Mucosa of rectum (tissue), 2 donors: ENCODE measurements at regions not wholly inside any gene's neighbourhood (a gene's known extent, or its start where the extent isn't known, plus 50 kb on each side); places are given as distances from the start of the nearest gene placed in this dataset.

Experiments
- H3K27ac ChIP-seq, 2 donors: one replicate each; pipeline ENCODE4 v1.7.0; 2013; ENCODE audit warnings: inconsistent platforms in 2 of 2, low read depth in 2 of 2, low read length in 2 of 2
- H3K27me3 ChIP-seq, 2 donors: one replicate each; pipeline ENCODE4 v1.7.0; 2013; ENCODE audit warnings: low read length in 2 of 2; ENCODE audit not compliant: control insufficient read depth in 2 of 2, insufficient read depth in 2 of 2
- H3K36me3 ChIP-seq, 2 donors: one replicate each; pipeline ENCODE4 v1.7.0; 2013; ENCODE audit warnings: low read length in 2 of 2; ENCODE audit not compliant: control insufficient read depth in 2 of 2, insufficient read depth in 2 of 2
- H3K4me1 ChIP-seq, 2 donors: one replicate each; pipeline ENCODE4 v1.7.0; 2013; ENCODE audit warnings: low read length in 2 of 2, mild to moderate bottlenecking in 1 of 2; ENCODE audit not compliant: control insufficient read depth in 2 of 2, insufficient read depth in 2 of 2
- H3K4me3 ChIP-seq, 2 donors: one replicate each; pipeline ENCODE4 v1.7.0; 2013; ENCODE audit warnings: low read length in 2 of 2
- H3K9ac ChIP-seq, 2 donors: one replicate each; pipeline ENCODE4 v1.7.0; 2013; ENCODE audit warnings: low read length in 2 of 2, low read depth in 1 of 2, mild to moderate bottlenecking in 1 of 2
- H3K9me3 ChIP-seq, 2 donors: one replicate each; pipeline ENCODE4 v1.7.0; 2013; ENCODE audit warnings: low read length in 2 of 2; ENCODE audit not compliant: control insufficient read depth in 2 of 2
- donor health status: healthy.
- donor health status: Normal muscosa, but diverticular disease.

- Histone ChIP-seq H3K27ac (no peak overlapping the region), H3K27me3 (no peaks in the 10 kb centered on the region), H3K9ac (no peak overlapping the region), H3K9me3 (no peaks in the 10 kb centered on the region), H3K4me1 (no peaks in the 10 kb centered on the region), H3K36me3 (no peaks in the 10 kb centered on the region), H3K4me3 (no peak overlapping the region)
Observed at GRCh38 chr3:67781871-67782270, 127.5 kb upstream of the SUCLG2 start.

DNA sequence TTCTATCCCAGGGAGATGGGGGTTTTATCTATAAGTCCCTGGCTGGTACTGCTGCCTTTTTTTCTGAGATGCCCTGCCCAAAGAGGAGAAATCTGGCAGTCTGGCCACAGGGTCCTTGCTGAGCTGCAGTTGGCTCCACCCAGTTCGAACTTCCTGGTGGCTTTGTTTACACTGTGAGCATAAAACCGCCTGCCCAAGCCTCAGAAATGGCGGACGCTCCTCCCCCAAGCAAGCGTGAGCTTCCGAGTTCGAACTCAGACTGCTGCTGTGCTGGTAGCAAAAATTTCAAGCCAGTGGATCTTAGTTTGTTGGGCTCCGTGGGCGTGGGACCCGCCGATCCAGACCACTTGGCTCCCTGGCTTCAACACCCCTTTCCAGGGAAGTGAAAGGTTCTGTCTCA is 126.8 kb upstream of the SUCLG2 start:
- no peak overlapping the region for H3K4me3 ChIP-seq
- H3K9ac ChIP-seq: no peak overlapping the region
- H3K27ac ChIP-seq: no peak overlapping the region
- no peaks in the 10 kb centered on the region for H3K4me1 ChIP-seq
- H3K9me3 ChIP-seq: no peaks in the 10 kb centered on the region
- no peaks in the 10 kb centered on the region for H3K27me3 ChIP-seq
- H3K36me3 ChIP-seq: no peaks in the 10 kb centered on the region

- no peaks in the 10 kb centered on the region for H3K4me1 ChIP-seq
- no peak overlapping the region for H3K4me3 ChIP-seq
- H3K27me3 ChIP-seq: no peaks in the 10 kb centered on the region
- H3K9ac ChIP-seq: no peak overlapping the region
- H3K9me3 ChIP-seq: no peaks in the 10 kb centered on the region
- no peaks in the 10 kb centered on the region for H3K36me3 ChIP-seq
- H3K27ac ChIP-seq: no peak overlapping the region
Observed at GRCh38 chr3:67774676-67775075, 120.3 kb upstream of the SUCLG2 start.

- Histone ChIP-seq H3K27me3 (no peaks in the 10 kb centered on the region), H3K36me3 (no peaks in the 10 kb centered on the region), H3K4me1 (no peaks in the 10 kb centered on the region), H3K27ac (no peak overlapping the region), H3K9me3 (no peaks in the 10 kb centered on the region), H3K9ac (no peak overlapping the region), H3K4me3 (no peak overlapping the region)
Observed at GRCh38 chr3:67765575-67765974, 111.2 kb upstream of the SUCLG2 start.

- no peak overlapping the region for H3K27ac ChIP-seq
- no peaks in the 10 kb centered on the region for H3K4me1 ChIP-seq
- H3K36me3 ChIP-seq: no peaks in the 10 kb centered on the region
- no peaks in the 10 kb centered on the region for H3K9me3 ChIP-seq
- no peaks in the 10 kb centered on the region for H3K27me3 ChIP-seq
- no peak overlapping the region for H3K4me3 ChIP-seq
- no peak overlapping the region for H3K9ac ChIP-seq
Observed at GRCh38 chr3:67745296-67745695, 90.9 kb upstream of the SUCLG2 start.

GRCh38 chr3:67744699-67745098 is 90.3 kb upstream of the SUCLG2 start:
- Histone ChIP-seq H3K4me1 (no peaks in the 10 kb centered on the region), H3K9me3 (no peaks in the 10 kb centered on the region), H3K36me3 (no peaks in the 10 kb centered on the region), H3K4me3 (no peak overlapping the region), H3K9ac (no peak overlapping the region), H3K27me3 (no peaks in the 10 kb centered on the region), H3K27ac (no peak overlapping the region)

GRCh38 chr3:67739851-67740250 is 85.4 kb upstream of the SUCLG2 start:
- Histone ChIP-seq H3K9me3 (no peaks in the 10 kb centered on the region), H3K36me3 (no peaks in the 10 kb centered on the region), H3K4me3 (no peak overlapping the region), H3K27me3 (no peaks in the 10 kb centered on the region), H3K27ac (no peak overlapping the region), H3K4me1 (no peaks in the 10 kb centered on the region), H3K9ac (no peak overlapping the region)

DNA sequence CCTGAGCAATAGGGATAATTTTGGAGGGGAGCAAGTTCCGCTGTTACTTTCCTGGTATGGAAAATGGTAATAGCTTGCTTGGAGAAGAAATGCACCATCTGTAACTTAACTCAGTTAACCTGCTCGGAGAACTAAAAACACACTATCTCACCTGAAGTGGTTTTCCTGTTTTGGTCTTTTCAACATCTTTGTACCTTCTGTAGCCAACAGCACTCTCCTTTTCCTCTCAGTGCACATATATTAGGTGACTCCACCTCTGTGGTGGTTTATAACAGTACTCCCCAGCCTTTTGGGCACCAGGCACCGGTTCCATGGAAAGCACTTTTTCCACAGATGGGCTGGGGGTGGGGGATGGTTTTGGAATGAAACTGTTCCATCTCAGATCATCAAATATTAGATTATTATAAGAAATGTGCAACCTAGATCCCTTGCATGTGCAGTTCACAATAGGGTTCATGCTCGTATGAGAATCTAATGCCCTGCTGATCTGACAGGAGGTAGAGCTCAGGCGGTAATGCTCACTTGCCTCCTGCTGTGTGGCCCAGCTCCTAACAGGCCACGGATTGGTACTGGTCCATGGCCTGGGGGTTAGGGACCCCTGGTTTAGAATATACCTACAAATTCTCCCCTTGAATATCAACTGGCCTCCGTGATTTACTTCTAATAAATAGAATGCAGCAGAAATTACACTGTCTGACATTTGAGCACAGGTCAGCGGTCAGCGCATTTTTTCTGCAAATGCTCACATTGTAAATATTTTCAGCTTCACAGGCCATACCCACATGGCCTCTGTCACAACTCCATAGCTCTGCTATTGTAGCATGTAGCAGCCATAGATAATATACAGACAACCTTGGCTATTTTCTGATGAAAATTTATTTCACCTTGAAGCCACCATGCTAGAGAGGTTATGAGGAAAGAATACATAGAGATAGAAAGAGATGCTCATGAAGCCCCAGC is 83.8 kb upstream of the SUCLG2 start:
- no peak overlapping the region for H3K27ac ChIP-seq
- no peaks in the 10 kb centered on the region for H3K27me3 ChIP-seq

DNA sequence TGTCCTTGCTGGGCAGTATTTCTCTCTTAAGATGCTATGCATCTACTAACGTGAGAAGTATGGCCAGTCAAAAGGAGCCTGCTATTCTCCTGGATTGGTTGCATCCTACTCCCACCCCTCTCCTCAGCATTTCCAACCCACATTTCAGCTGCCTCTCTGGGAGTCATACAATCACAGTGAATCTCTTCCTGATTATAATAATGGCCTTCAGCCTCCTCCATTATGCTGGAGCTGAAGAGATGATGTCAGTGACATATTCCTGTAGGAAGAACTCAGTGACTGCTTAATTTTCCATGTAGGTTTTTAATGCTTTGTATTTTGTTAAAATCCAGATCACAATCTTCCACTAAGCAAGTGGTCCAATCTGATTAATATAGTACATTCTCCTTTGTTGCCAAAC is 82.7 kb upstream of the SUCLG2 start:
- peaks cover 0 to 8% of the 10 kb centered on the region in 2 donors for H3K4me1 ChIP-seq
- no peak overlapping the region for H3K9ac ChIP-seq
- H3K27me3 ChIP-seq: no peaks in the 10 kb centered on the region
- no peak overlapping the region for H3K27ac ChIP-seq
- H3K4me3 ChIP-seq: no peak overlapping the region
- H3K36me3 ChIP-seq: no peaks in the 10 kb centered on the region
- H3K9me3 ChIP-seq: no peaks in the 10 kb centered on the region

More for the DNA sequence above, 83.8 kb upstream of the SUCLG2 start:
- Histone ChIP-seq H3K4me1 (peaks cover 0 to 5% of the 10 kb centered on the region in 2 donors), H3K9ac (no peak overlapping the region), H3K9me3 (no peaks in the 10 kb centered on the region), H3K36me3 (no peaks in the 10 kb centered on the region), H3K4me3 (no peak overlapping the region)

DNA sequence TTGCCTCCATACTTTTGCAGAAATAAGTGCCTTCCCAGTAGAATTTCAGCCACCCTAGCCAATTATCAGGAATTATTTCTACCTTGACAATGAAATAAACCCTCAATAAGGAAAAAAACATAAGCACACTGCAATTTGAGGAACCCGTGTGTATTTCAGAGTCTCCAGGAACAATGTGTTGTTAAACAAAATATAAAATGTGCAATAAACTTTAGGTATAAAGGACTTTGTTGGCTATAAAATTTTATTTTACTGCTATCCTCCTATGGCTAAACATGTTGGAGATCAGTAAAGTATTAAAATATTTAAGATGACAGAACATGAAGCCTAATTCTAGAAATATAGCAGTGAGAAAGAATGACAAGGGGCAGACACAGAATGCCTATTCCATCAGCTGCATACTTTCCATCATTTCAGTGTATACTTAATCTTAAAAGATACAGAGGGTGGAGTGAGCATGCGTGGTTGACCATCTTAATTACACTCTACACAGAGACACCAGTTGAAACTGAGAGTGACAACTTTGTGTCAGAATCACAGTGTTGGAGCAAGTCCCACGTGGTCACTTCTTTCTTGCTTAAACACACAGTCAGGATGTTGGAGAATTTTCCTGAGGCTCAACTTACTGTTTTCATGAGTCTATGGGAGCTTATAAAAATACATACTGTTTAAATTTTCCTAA is 79.0 kb upstream of the SUCLG2 start:
- H3K27ac ChIP-seq: no peak overlapping the region
- H3K36me3 ChIP-seq: no peaks in the 10 kb centered on the region
- H3K9me3 ChIP-seq: no peaks in the 10 kb centered on the region
- H3K4me3 ChIP-seq: no peak overlapping the region
- peaks cover 0 to 8% of the 10 kb centered on the region in 2 donors for H3K4me1 ChIP-seq
- H3K27me3 ChIP-seq: no peaks in the 10 kb centered on the region
- no peak overlapping the region for H3K9ac ChIP-seq
